Suppressor macrophage treated with lipopolysaccharide for 4 hours (primary cell): ENCODE measurements at regions not wholly inside any gene's neighbourhood (a gene's known extent, or its start where the extent isn't known, plus 50 kb on each side); places are given as distances from the start of the nearest gene placed in this dataset.
"Not testable (repeated sequence)": the region's sequence is repeated elsewhere in the genome, so short reads cannot be mapped to it uniquely, and the experiment has no call there.

Experiments used
- DNase-seq: peaks from one replicate; pipeline ENCODE4 v3.0.0-alpha.2; 2020

GRCh38 chr3:107208796-107209195 lies 168.4 kb upstream of the CCDC54 start:
- no peak for DNase-seq

GRCh38 chr3:107209302-107209990 lies 167.8 kb upstream of the CCDC54 start:
- no peak for DNase-seq

DNA sequence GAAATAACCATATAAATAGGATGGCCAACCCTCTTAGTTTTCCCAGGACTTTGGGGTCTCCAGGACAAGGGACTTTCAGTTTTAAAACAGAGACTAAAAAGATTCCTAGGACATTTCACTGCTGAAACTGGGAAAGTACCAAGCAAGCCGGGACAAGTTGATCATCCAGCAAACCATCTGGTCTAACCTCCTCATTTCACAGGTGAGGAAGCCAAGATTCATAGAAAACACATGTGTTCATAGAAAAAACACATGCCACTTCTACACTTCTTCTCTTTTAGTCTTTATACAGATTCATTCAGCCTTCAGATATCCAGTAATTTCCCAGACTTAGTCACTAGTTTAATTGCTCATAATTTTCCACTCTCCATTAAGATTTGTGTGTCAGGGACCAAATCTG lies 165.6 kb upstream of the CCDC54 start:
- DNase-seq, result no peak

GRCh38 chr3:107212618-107213017 lies 164.6 kb upstream of the CCDC54 start:
- no peak for DNase-seq

GRCh38 chr3:107213044-107213669 lies 164.1 kb upstream of the CCDC54 start:
- DNase-seq, result no peak

DNA sequence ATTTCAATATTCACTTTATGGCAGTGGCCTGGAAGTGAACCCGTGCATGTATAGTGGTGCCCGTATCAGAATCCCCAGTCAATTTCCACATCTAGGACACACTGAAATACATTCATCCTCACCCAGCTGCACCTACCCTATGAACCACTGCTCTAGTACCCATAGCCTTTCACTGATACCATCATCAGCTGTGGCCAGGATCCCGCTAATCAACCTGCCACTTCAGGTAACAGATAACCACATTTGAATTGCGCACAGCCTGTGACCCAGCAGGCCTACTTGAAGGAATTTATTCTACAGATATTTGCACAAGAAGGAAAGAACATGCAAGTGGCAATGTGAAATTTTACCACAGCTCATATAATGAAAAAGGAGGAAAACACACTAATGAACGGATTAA lies 161.0 kb upstream of the CCDC54 start:
- no peak for DNase-seq

DNA sequence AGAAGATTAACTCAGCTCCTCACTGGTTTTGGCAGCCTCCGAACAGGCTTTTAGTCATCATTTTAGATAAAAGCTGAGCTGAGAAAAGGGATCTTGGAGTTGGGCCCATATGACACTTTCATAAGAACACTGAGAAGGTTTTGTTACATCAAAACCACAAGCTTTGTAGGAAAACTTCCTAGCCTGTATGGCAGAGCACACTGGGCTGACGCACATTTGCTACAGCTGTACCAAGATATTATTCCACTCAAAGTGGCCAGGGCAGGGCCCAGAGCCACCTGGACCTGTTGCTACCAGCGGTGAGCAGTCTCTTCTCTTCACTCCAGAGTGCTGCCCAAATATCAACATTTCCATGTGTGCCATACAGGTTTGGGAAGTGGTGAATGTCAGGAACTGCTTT lies 160.5 kb upstream of the CCDC54 start:
- DNase-seq, result no peak

GRCh38 chr3:107217172-107217571 lies 160.1 kb upstream of the CCDC54 start:
- no peak for DNase-seq

GRCh38 chr3:107218864-107219269 lies 158.4 kb upstream of the CCDC54 start:
- DNase-seq, result no peak

DNA sequence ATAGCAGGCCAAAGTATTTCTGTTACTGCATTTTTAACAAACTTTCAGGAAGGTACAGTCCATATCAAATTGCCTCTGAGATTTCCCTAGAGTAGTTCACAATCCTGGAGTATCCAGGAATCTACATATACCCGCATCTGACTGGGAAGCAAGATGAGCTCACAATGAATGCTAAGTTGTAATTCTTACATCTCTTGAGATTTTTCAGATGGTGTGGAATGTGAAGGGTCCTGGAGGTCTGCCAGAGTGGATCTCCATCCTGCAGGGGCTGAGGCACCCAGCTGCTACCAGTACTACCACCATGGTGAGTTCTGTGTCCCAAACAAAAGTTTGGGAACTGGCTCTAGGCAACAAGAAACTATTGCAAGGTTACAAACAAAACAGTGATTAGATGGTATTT lies 156.7 kb upstream of the CCDC54 start:
- DNase-seq, result no peak

- DNase-seq, result no peak
These were observed 155.4 kb upstream of the CCDC54 start for GRCh38 chr3:107221856-107222255.

DNA sequence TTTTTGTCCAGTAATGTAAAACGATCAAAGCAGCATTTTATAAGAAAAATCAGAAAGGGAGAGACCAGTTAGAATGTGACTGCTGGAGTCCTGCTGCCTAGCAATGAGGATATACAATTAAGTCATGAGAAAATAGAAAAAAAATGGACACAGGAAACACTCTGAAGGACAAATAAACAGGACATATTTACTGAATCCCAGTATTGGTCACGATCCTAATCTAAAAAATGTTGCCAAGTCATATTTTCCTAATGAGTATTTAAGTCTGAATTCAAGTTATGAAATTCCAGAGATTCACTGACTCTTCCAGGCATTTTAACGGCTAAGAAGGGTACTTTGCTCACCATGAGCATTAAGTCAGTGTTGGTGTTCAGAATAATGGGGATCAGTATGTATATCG lies 154.3 kb upstream of the CCDC54 start:
- DNase-seq, result no peak

GRCh38 chr3:107224026-107224596 lies 153.1 kb upstream of the CCDC54 start:
- no peak for DNase-seq

GRCh38 chr3:107227091-107227490 lies 150.1 kb upstream of the CCDC54 start:
- DNase-seq, result no peak

DNA sequence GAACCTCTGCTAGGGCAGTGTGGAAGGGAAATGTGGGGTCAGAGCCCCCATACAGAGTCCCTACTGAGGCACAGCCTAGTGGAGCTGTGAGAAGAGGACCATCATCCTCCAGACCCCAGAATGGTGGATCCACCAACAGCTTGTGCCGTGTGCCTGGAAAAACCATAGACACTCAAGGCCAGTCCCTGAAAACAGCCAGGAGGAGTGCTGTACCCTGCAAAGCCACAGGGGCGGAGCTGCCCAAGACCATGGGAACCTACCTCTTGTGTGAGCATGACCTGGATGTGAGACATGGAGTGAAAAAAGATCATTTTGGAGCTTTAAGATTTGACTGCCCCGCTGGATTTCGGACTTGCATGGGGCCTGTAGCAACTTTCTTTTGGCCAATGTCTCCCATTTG lies 143.4 kb upstream of the CCDC54 start:
- not testable (repeated sequence) for DNase-seq

- no peak for DNase-seq
These were observed 141.9 kb upstream of the CCDC54 start for GRCh38 chr3:107235193-107235927.

GRCh38 chr3:107235928-107236315 lies 141.3 kb upstream of the CCDC54 start:
- peak; percentile 76 for DNase-seq

DNA sequence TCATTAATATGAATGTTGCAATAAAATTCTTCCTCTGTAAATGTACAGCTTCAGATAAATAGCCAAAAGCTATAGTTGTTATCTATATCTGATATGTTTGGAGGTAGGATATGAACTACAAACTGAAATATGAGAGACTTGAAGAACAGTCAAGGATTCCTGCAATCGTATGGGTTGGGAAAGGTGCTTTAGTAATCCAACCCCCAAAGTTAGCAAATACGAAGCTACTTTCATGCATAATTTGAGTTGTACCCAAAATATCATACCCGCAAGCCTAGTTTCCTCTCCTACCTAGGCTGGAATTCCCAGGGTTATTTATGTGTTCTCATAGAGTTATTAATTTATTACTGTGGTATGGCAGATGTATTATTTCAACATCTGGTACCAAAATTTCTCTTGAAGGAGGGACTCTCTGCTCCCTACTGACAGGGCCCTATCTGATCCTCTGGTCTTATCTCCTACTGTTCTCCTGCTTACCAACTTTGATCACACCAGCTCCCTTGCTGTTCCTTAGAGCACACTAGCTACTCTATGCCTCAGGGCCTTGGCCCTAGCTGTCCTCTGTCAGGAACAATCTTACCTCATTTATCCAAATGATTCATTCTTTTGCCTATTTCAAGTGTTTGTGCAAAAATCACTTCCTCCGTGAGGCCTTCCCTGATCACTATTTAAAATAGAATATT lies 140.4 kb upstream of the CCDC54 start:
- no peak for DNase-seq

GRCh38 chr3:107238787-107239186 lies 138.5 kb upstream of the CCDC54 start:
- no peak for DNase-seq

DNA sequence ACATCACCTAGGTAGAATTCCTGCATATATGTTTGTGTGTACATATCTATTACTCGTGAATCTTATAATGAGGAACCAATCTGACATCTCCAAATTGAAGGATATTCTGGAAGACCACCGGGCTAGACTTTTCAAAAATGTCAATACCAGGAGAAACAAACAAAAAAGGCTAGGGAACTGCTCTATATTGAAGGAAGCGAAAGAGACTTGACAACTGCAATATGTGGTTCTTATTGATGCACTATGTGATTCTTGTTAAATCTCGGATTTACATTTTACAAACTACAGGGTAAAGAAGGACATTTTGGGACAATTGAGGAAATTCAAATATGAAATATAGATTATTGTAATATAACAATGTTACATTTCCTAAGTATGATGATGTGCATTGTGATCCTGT lies 137.5 kb upstream of the CCDC54 start:
- no peak for DNase-seq

DNA sequence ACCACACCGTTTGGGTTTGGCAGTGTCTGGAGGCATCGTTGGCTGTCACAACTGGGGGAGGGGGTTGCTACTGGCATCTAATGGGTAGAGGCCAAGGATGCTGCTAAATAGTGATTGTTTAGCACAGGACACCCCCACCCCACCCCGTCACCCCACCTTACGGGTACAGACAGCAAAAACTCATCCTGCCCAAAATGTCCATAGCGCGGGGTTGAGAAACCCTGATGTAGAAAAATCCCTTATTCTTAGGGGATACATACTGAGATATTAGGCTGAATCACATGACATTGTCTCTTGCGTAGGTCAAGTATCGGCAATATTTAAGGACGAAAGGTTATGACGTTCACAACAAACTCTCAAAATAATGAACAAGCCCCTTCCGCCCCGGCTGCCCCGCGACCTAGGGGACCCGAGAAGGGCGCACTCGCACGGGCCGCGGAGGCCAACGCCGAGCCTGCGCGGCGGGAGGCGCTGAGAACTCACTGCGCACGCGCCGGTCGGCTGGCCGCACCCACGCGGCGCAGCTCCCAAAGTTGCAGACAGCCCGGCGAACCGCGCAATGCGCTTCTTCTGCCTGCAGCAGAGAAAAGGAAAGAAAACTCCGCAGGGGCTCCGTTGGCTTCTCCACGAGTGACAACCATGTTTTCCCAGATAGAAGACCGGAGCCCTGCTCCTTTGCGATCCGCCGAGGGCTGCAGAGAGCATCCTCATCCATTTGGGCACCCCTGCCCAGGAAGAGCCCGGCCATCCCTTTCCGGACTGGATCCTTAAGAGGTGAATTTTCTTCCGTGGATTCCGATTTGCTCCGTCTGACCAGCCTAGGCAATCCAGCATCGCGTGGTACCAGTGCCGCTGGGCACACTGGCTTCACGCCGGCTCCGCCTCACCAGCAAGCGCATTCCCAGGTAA lies 136.8 kb upstream of the CCDC54 start:
- peak; percentile 89 for DNase-seq

- peak; percentile 2 for DNase-seq
These were observed 136.0 kb upstream of the CCDC54 start for GRCh38 chr3:107241217-107241616.
